Stimulated activated CD4-positive, alpha-beta T cell treated with anti-CD3 and anti-CD28 coated beads, Interleukin-4, amount 100 ng/mL, for 4 hours (primary cell): ENCODE measurements at regions not wholly inside any gene's neighbourhood (a gene's known extent, or its start where the extent isn't known, plus 50 kb on each side); places are given as distances from the start of the nearest gene placed in this dataset.

Experiments used
- DNase-seq, 2 experiments: peaks; one replicate each; pipeline ENCODE4 v3.0.0-alpha.2; 2020

DNA sequence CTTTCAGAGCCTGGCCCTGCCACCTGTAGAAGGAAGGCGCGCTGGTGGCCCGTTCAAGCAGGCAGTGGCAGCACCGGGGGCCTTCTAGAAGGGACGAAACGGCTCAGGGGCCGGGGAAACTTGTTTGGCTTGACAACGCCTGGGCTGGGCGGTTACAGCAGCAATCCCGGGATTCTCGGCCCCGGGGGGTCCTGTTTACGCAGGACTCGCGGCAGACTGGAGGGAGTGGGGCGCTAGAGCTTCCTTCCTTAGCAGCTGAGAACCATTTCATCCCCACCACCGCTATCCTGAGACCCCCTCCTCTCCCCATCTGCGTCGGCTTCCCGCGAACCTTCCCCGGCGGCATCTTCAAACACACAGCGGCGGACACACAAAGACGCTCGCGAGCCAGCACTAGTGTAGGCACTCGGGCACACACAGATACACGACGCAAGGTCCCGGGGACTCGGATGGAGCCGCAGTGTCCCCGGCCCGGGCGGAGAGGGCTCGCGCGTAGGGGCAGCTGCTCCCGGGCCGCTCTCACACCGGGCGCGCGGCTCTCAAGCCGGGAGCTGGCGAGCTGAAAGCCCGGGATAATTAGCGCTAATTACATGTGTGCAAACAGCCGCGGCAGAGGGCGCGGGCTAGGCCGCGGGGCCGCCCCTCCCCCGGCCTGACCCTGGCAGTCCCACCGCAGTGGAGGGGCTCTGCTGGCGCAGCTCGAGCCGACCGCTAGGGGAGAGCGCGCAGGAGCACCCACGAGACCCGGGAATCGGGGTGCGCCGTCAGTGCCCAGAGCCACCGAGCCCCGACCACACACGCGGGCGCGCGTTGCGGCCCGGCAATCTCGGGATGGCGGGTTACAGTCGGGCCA lies 271.4 kb downstream of the FOXD2 start:
- no peak for DNase-seq

DNA sequence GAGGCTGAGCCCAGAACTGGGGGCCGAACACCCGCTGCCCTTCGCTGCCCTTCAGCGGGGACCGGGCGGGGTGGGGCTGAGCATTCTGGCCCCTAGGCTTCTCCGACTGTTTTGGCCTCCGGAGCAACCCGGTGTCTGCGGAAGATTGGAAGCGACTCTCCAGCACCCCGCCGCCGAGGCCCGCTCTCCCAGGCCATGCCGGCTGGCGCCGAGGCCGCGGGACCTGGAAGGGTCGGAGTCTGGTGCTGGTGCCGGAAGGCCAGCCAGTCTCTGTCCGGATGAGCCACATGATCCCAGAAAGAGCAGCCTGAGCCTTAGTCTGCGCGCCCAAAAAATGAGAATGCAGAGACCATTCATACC lies 272.0 kb downstream of the FOXD2 start:
- DNase-seq: no peak

DNA sequence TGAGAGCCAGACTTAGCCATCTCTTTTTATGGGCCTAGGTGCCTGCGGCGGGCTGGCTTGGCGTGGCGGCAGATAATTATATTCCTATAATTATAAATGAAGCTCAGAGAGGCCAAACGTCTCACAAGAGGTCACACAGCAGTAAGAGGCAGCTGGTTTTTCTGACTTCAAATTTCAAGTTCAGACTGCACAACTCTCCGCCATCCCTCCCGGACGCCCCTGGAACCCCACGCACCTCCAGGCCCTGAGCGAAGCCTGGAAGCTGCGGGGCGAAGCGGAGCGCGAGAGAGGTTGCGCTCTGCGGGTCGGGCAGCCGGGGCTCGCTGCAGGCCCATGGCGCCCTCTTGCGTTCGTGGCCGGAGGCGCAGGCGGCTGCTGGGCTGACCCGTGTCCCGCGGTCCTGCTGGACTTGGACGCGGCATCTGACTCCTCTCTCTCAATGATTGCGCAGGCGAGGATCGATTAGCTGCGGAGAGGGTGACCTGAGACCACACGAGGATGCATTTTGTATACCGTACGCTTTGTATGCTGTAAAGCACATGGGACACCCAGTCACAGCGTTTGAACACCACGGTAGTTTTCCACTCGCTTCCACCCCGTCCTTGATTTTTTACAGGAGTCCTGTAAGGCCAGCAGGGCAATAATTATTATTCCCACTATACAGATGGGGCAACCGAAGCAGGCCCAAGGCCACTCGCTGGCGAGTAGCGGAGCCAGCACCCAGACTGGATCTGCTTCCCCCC lies 272.7 kb downstream of the FOXD2 start:
- DNase-seq: peak; percentile 40 to 70
